Smooth muscle cell (in vitro differentiated cells): ENCODE measurements at regions not wholly inside any gene's neighbourhood (a gene's known extent, or its start where the extent isn't known, plus 50 kb on each side); places are given as distances from the start of the nearest gene placed in this dataset.

Experiments
- DNase-seq: peaks from one replicate; lab custom pipeline; 2025; ENCODE audit not compliant: unreplicated experiment; lab: John Stamatoyannopoulos, UW
- H2AFZ ChIP-seq: fragments of 200-600 bp; sonication (generic); 2 replicates; pipeline ENCODE4 v1.6.0; 2016; ENCODE audit warnings: antibody characterized with exemption, low read depth, mild to moderate bottlenecking
- H3F3A ChIP-seq: fragments of 200-600 bp; sonication (generic); 2 replicates; pipeline ENCODE4 v1.6.0; 2017; ENCODE audit warnings: antibody characterized with exemption, low read depth
- H3K27ac ChIP-seq: fragments of 200-600 bp; sonication (generic); 2 replicates; pipeline ENCODE4 v1.5.1; 2016; ENCODE audit warnings: low read depth, mild to moderate bottlenecking
- H3K27me3 ChIP-seq: fragments of 200-600 bp; sonication (generic); 2 replicates; pipeline ENCODE4 v1.6.1; 2016; ENCODE audit warnings: low read depth, mild to moderate bottlenecking
- H3K36me3 ChIP-seq: fragments of 200-600 bp; sonication (generic); 2 replicates; pipeline ENCODE4 v1.5.1; 2016; ENCODE audit warnings: low read depth
- H3K4me1 ChIP-seq: fragments of 200-600 bp; sonication (generic); 2 replicates; pipeline ENCODE4 v1.5.1; 2016; ENCODE audit warnings: low read depth
- H3K4me2 ChIP-seq: fragments of 200-600 bp; sonication (generic); 2 replicates; pipeline ENCODE4 v1.6.0; 2016; ENCODE audit warnings: mild to moderate bottlenecking
- H3K4me3 ChIP-seq: fragments of 200-600 bp; sonication (generic); 2 replicates; pipeline ENCODE4 v1.5.1; 2016; ENCODE audit warnings: mild to moderate bottlenecking
- H3K79me2 ChIP-seq: fragments of 200-600 bp; sonication (generic); 2 replicates; pipeline ENCODE4 v1.6.0; 2016; ENCODE audit warnings: low read depth, mild to moderate bottlenecking
- H3K9ac ChIP-seq: fragments of 200-600 bp; sonication (generic); 2 replicates; pipeline ENCODE4 v1.6.0; 2016; ENCODE audit warnings: low read depth
- H3K9me3 ChIP-seq: fragments of 200-600 bp; sonication (generic); replicated peaks from 2 replicates; pipeline ENCODE4 v1.5.1; 2016; ENCODE audit warnings: low read depth
- H4K20me1 ChIP-seq: fragments of 200-600 bp; sonication (generic); 2 replicates; pipeline ENCODE4 v1.6.0; 2016; ENCODE audit warnings: low read depth
- CTCF ChIP-seq: fragments of 200-600 bp; sonication (generic); IDR thresholded peaks from 2 replicates; pipeline ENCODE4 v1.5.1; 2017; ENCODE audit warnings: borderline replicate concordance, mild to moderate bottlenecking, antibody characterized with exemption; ENCODE audit not compliant: insufficient read depth, poor library complexity, severe bottlenecking
- WGBS: methylation state at CpG from one replicate; pipeline ENCODE4 v1.1.7; 2016; ENCODE audit warnings: low lambda C conversion rate; 5-methylcytosine and 5-hydroxymethylcytosine counted together

- Histone ChIP-seq H3K27me3 (no peaks in the 10 kb centered on the region), H3K9me3 (no peaks in the 10 kb centered on the region), H3K4me3 (no peak overlapping the region), H3K27ac (no peak overlapping the region), H3K9ac (no peak overlapping the region), H2AFZ (no peak overlapping the region), H4K20me1 (no peaks in the 10 kb centered on the region), H3F3A (no peaks in the 10 kb centered on the region), H3K4me2 (no peak overlapping the region), H3K4me1 (no peaks in the 10 kb centered on the region), H3K36me3 (no peaks in the 10 kb centered on the region), H3K79me2 (no peaks in the 10 kb centered on the region)
- DNase-seq = no peak
- TF ChIP-seq CTCF = no peak
- WGBS = 94% methylated on average over 10 of the region's 10 CpGs
These were observed 602.6 kb upstream of the ADAMTS16 start for GRCh38 chr5:4537489-4537888.

- Histone ChIP-seq H3K4me1 (no peaks in the 10 kb centered on the region), H4K20me1 (no peaks in the 10 kb centered on the region), H3K9ac (no peak overlapping the region), H3K27ac (no peak overlapping the region), H3K27me3 (peaks cover 7% of the 10 kb centered on the region), H3K9me3 (no peaks in the 10 kb centered on the region), H3K36me3 (no peaks in the 10 kb centered on the region), H2AFZ (no peak overlapping the region), H3K4me3 (no peak overlapping the region), H3F3A (no peaks in the 10 kb centered on the region), H3K79me2 (no peaks in the 10 kb centered on the region), H3K4me2 (no peak overlapping the region)
- DNase-seq = no peak
- WGBS = 85% methylated on average over 5 of the region's 5 CpGs
- TF ChIP-seq CTCF = no peak
These were observed 599.6 kb upstream of the ADAMTS16 start for GRCh38 chr5:4540375-4541173.

GRCh38 chr5:4541334-4541733, 598.8 kb upstream of the ADAMTS16 start:
- Histone ChIP-seq H3K4me1 (no peaks in the 10 kb centered on the region), H2AFZ (no peak overlapping the region), H3K27me3 (peaks cover 7% of the 10 kb centered on the region), H3K36me3 (no peaks in the 10 kb centered on the region), H3F3A (no peaks in the 10 kb centered on the region), H3K9ac (no peak overlapping the region), H3K4me3 (no peak overlapping the region), H3K4me2 (no peak overlapping the region), H3K79me2 (no peaks in the 10 kb centered on the region), H4K20me1 (no peaks in the 10 kb centered on the region), H3K9me3 (no peaks in the 10 kb centered on the region), H3K27ac (no peak overlapping the region)
- WGBS = 93% methylated on average over 4 of the region's 4 CpGs
- no peak for TF ChIP-seq CTCF
- no peak for DNase-seq
